Vagina (tissue), 2 donors: ENCODE measurements at regions not wholly inside any gene's neighbourhood (a gene's known extent, or its start where the extent isn't known, plus 50 kb on each side); places are given as distances from the start of the nearest gene placed in this dataset.

Experiments
- POLR2A ChIP-seq, 2 donors: fragments of 450-650 bp; IDR thresholded peaks; one replicate each; pipeline ENCODE4 v1.6.1; 2017; ENCODE audit warnings: antibody characterized with exemption in 2 of 2, mild to moderate bottlenecking in 2 of 2, moderate library complexity in 2 of 2
- POLR2AphosphoS5 ChIP-seq, 2 donors: sonication (generic); formaldehyde crosslinking; IDR thresholded peaks; one replicate each; pipeline ENCODE4 v1.9.0; 2017; ENCODE audit warnings: antibody characterized with exemption in 2 of 2, mild to moderate bottlenecking in 2 of 2, low read depth in 1 of 2; ENCODE audit not compliant: insufficient read depth in 1 of 2
- TF ChIP-seq, protein P1 (sequence below), 3 experiments: fragments of 450-650 bp in 2 of 3; fragments of 200-600 bp in 1 of 3; sonication (generic) in 1 of 3; IDR thresholded peaks; one replicate each; pipeline ENCODE4 v1.5.1; 2017 to 2019; ENCODE audit warnings: antibody characterized with exemption in 3 of 3, mild to moderate bottlenecking in 2 of 3, moderate library complexity in 2 of 3

DNA sequence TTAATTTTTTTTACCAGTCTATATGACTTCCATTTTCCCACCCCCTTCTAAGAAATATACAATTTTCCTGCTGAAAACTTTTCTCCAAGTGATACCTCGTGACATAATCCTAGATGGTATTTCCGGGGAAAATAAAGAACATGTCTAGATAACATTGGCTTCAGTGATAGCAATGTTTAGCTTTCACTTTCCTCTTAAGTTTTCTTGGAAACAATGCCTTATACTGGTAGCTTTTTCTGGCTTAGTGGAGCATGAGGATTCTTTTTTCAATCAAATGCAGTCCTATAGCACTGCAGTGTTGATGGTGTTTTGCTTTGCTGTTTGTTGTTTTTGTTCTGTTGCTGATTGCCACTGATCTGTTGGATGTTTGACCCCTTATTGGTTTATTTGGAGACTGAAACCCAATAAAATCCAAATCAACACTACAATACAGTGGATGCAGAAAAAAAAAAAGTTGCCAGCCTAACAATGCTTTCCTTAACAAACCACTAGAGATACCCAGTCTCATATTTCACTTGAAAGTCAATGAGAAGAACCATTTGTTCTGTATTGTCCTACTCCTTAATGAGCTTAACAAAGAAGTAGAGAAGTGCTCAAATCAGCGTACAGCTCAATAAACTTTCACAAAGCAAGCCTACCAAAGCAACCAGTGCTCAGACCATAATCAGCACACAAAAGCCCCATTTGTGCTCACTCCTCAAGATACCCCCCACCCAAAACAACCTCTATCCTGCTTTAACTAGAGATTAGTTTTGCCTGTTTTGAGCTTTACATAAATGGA is 74.2 kb upstream of the GRAMD2B start:
- TF ChIP-seq, protein P1, sequence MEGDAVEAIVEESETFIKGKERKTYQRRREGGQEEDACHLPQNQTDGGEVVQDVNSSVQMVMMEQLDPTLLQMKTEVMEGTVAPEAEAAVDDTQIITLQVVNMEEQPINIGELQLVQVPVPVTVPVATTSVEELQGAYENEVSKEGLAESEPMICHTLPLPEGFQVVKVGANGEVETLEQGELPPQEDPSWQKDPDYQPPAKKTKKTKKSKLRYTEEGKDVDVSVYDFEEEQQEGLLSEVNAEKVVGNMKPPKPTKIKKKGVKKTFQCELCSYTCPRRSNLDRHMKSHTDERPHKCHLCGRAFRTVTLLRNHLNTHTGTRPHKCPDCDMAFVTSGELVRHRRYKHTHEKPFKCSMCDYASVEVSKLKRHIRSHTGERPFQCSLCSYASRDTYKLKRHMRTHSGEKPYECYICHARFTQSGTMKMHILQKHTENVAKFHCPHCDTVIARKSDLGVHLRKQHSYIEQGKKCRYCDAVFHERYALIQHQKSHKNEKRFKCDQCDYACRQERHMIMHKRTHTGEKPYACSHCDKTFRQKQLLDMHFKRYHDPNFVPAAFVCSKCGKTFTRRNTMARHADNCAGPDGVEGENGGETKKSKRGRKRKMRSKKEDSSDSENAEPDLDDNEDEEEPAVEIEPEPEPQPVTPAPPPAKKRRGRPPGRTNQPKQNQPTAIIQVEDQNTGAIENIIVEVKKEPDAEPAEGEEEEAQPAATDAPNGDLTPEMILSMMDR (IDR thresholded peaks at IDR 0.05), result no peak
- TF ChIP-seq POLR2A (IDR thresholded peaks at IDR 0.05) (no peak), POLR2AphosphoS5 (IDR thresholded peaks at IDR 0.05; ENCODE audit: insufficient read depth in 1 of 2, low read depth in 1 of 2) (no peak)
